GM12891 (cell line): ENCODE measurements at regions not wholly inside any gene's neighbourhood (a gene's known extent, or its start where the extent isn't known, plus 50 kb on each side); places are given as distances from the start of the nearest gene placed in this dataset.

Experiments used
- POLR2A ChIP-seq: IDR thresholded peaks from 2 replicates; pipeline ENCODE4 v1.6.1; 2011; ENCODE audit warnings: low read depth, low read length, control low read depth
- POLR2AphosphoS5 ChIP-seq: IDR thresholded peaks from 2 replicates; pipeline ENCODE4 v1.6.1; 2011; ENCODE audit warnings: low read depth, low read length, control low read depth

DNA sequence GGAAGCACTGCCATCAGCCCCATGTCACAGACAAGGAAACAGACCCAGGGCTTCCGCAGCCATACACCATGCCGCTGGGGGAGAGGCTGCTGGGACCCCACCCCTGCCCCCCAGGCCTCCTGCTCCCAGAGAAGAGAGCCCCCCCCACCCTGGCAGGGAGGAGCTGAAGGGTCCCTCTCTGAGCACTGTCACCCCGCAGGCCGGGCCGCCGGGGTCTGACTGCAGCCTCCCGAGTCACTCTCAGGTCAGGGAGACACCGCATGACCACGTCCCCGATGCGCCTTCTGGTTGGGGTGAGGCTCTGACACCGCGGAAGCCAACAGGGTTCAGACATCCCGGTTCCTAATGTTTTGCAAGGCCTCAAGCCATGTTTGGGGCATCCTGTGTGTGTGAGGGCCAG, 102.3 kb downstream of the SIK1 start:
- TF ChIP-seq POLR2AphosphoS5 (no peak), POLR2A (no peak)
